NT2/D1 (cell line): ENCODE measurements at regions not wholly inside any gene's neighbourhood (a gene's known extent, or its start where the extent isn't known, plus 50 kb on each side); places are given as distances from the start of the nearest gene placed in this dataset.

Experiments used
- DNase-seq: peaks from one replicate; pipeline ENCODE4 v3.0.0-alpha.2; 2011; ENCODE audit warnings: low read depth, low spot score
- H3K27me3 ChIP-seq: 2 replicates; pipeline ENCODE4 v1.6.0; 2011; ENCODE audit warnings: mild to moderate bottlenecking; ENCODE audit not compliant: insufficient read length, insufficient read depth
- H3K36me3 ChIP-seq: 2 replicates; pipeline ENCODE4 v1.6.1; 2011; ENCODE audit warnings: mild to moderate bottlenecking, low read length, mixed read lengths; ENCODE audit not compliant: insufficient read depth, insufficient read length
- H3K4me1 ChIP-seq: 2 replicates; pipeline ENCODE4 v1.5.1; 2011; ENCODE audit not compliant: insufficient read depth, insufficient read length
- H3K4me3 ChIP-seq: 2 replicates; pipeline ENCODE4 v1.5.1; 2011; ENCODE audit warnings: low read depth; ENCODE audit not compliant: insufficient read length
- H3K9ac ChIP-seq: 2 replicates; pipeline ENCODE4 v1.6.0; 2011; ENCODE audit warnings: low read depth; ENCODE audit not compliant: insufficient read length
- H3K9me3 ChIP-seq: 2 replicates; pipeline ENCODE4 v1.5.1; 2011; ENCODE audit warnings: mild to moderate bottlenecking, low read length; ENCODE audit not compliant: insufficient read depth
- SUZ12 ChIP-seq: IDR thresholded peaks from 2 replicates; pipeline ENCODE4 v1.6.1; 2011; ENCODE audit not compliant: insufficient read length, insufficient read depth; ENCODE audit errors: extremely low read depth
- YY1 ChIP-seq: IDR thresholded peaks from 2 replicates; pipeline ENCODE4 v1.6.1; 2011; ENCODE audit not compliant: insufficient read length, insufficient read depth
- ZNF274 ChIP-seq: IDR thresholded peaks from 2 replicates; pipeline ENCODE4 v1.6.1; 2011; ENCODE audit warnings: mild to moderate bottlenecking, low read depth, low read length

DNA sequence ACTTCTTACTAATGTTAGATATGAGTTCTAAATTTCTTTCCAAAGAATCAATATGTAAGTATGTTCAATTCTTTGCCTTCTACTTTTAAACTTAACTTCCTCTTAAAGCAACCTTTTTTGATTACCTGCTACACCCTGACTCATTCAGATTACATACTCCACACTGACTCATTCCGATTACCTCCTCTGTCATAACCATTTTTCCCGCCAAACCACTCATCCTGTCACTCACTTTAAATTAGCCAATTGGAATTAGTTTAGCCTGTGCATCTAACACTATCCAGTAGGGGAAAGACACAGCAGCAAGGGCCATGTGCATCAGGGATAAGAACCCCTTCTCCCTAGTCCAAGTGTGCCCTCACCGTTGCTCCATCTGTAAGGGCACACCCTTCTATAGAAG is 815.5 kb downstream of the BRINP3 start:
- Histone ChIP-seq H3K27me3 (no peaks in the 10 kb centered on the region), H3K4me1 (no peaks in the 10 kb centered on the region), H3K9ac (no peak overlapping the region), H3K9me3 (peaks cover 4% of the 10 kb centered on the region; the same call in 1 of the 2 replicates), H3K4me3 (no peak overlapping the region), H3K36me3 (no peaks in the 10 kb centered on the region)
- no peak for TF ChIP-seq SUZ12
- TF ChIP-seq ZNF274: no peak
- TF ChIP-seq YY1: no peak
- no peak for DNase-seq

DNA sequence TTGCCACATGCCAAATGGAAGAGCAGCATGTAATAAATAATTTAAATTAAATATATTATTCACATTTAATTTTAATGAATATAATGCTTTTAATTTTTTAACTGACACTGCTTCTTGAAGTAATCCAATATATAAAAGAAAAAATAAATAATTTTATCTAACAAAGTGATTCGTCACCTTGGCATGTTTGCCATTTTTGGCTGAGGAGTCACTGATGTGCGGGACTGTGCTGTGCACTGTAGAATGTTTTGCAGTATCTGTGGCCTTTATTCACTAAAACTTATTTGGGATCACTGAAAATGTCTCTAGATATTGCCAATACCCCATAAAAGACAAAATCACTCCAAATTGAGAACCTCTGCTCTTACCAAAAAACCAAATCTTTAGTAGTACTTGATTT is 807.8 kb downstream of the BRINP3 start:
- no peak for TF ChIP-seq YY1
- no peak for TF ChIP-seq ZNF274
- TF ChIP-seq SUZ12: no peak
- Histone ChIP-seq H3K9me3 (no peaks in the 10 kb centered on the region), H3K36me3 (no peaks in the 10 kb centered on the region), H3K9ac (no peak overlapping the region), H3K27me3 (no peaks in the 10 kb centered on the region), H3K4me1 (no peaks in the 10 kb centered on the region), H3K4me3 (no peak overlapping the region)
- DNase-seq: no peak

DNA sequence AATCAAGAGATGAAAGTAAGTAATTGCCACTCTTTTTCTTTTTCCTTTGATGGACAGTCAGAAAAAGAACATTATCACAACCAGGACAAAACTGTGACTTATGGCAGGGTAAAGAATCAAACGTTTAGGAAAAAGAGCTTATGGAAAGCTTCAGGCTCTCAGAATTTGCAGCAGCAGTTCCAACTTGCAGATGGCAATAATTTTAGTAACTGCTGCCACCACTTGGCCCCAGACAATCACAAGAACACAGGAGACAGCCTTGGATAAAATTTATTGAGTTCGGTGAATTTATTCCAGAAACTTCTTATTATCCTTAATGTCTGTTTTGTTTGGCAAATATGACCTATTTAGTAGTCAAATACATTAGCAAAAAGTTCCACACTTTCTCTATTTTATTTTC is 804.4 kb downstream of the BRINP3 start:
- no peak overlapping the region for H3K9ac ChIP-seq
- no peaks in the 10 kb centered on the region for H3K4me1 ChIP-seq
- no peaks in the 10 kb centered on the region for H3K36me3 ChIP-seq
- H3K9me3 ChIP-seq: no peaks in the 10 kb centered on the region
- H3K4me3 ChIP-seq: no peak overlapping the region
- no peaks in the 10 kb centered on the region for H3K27me3 ChIP-seq
- no peak for DNase-seq
- TF ChIP-seq YY1: no peak
- no peak for TF ChIP-seq SUZ12
- TF ChIP-seq ZNF274: no peak

DNA sequence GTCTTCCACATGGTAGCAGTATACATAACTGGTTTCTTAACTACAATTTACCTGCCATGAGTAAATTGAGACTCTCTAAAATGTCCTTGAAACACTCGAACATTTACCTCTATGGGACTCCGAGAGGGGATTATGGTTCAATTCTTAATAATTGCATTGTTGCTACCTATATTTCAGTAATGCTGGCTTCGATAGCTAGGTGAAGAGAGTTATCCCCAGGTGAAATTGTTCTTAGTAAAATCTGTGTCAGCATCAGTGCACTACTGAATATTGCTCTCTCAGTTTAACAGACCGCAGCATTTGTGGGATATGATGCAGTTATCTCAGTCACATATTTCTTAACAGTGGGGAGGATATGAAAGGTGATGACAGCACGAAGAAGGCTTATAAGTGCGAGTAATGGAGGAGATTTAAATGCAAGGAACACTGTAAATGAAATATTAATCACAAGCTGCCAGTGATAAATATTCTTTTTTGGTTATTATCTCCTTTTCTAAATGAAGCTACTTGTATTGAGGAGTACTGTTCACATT is 801.9 kb downstream of the BRINP3 start:
- Histone ChIP-seq H3K36me3 (no peaks in the 10 kb centered on the region), H3K4me3 (no peak overlapping the region), H3K9ac (no peak overlapping the region), H3K9me3 (no peaks in the 10 kb centered on the region), H3K4me1 (no peaks in the 10 kb centered on the region), H3K27me3 (no peaks in the 10 kb centered on the region)
- no peak for DNase-seq
- no peak for TF ChIP-seq ZNF274
- no peak for TF ChIP-seq SUZ12
- no peak for TF ChIP-seq YY1

DNA sequence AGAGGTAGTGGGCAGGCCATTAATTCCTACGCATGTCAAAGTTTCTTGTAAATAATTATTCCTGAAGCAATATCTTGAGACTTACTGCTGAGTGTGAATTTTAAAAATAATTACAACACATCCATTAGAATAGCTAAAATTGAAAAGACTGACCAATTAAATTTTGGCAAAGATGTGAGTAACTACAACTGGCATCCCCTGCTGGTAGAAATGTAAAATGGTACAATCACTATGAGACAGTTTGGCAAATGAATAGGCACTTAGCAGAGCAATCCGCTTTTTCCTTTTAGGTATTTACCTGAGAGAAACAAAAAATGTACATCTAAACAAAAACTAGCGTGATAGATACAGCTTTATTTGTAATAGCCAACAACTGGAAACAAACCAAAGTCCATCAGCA is 798.9 kb downstream of the BRINP3 start:
- Histone ChIP-seq H3K4me3 (no peak overlapping the region), H3K9ac (no peak overlapping the region), H3K36me3 (no peaks in the 10 kb centered on the region), H3K4me1 (no peaks in the 10 kb centered on the region), H3K9me3 (no peaks in the 10 kb centered on the region), H3K27me3 (no peaks in the 10 kb centered on the region)
- peak; percentile 5 for DNase-seq
- TF ChIP-seq SUZ12 (no peak), YY1 (no peak), ZNF274 (no peak)

DNA sequence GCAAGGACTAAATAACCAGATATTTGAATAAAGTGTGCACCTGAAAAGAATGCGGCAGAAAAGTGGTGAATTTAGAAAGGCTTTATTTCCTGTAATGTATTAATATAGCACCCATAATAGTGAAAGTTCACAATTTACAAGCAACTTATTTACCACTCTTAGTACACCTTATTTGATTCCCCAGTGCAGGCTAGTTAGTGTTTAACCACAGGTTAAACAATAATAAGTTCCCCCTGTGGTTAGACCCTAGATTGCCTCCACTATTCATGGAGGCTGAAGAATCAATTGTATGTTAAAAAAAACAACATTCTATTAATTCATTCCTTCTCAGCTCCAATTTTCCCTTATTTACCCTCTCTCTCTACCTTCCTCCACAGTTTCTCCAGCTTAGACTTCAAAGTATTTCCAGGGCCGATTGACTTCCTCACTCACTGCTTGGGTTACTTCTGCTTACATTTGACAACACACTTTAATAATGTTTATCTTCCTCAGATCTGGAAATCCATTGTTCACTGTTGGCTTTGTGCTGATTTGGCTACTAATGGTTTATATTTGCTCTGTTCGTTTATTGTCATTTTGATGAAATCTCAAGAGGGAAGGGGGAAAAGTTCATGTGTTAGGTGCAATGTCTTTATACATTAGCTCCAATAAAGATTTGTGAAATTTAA is 796.3 kb downstream of the BRINP3 start:
- Histone ChIP-seq H3K4me1 (no peaks in the 10 kb centered on the region), H3K9ac (no peak overlapping the region), H3K27me3 (no peaks in the 10 kb centered on the region), H3K9me3 (no peaks in the 10 kb centered on the region), H3K4me3 (no peak overlapping the region), H3K36me3 (no peaks in the 10 kb centered on the region)
- DNase-seq: no peak
- TF ChIP-seq ZNF274: no peak
- TF ChIP-seq SUZ12: no peak
- TF ChIP-seq YY1: no peak

DNA sequence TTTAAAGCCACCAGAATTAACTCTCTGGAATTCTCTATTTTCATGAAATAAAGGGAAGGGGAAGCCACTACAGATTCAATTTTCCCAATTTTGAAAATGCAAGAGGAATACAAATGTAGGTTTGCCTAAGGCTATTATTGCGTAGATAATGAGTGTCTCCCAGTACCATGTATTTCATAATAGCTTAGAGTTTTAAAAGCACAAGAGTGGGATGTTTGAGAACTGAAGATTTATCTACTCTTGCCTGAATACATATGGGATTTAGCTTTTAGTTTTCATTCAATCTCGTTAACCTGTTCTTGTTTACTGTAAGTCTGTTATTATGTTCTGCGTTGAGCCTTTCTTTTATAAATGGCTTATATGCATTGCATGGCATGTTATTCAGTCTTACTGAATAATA is 795.1 kb downstream of the BRINP3 start:
- no peaks in the 10 kb centered on the region for H3K9me3 ChIP-seq
- no peak overlapping the region for H3K9ac ChIP-seq
- H3K27me3 ChIP-seq: no peaks in the 10 kb centered on the region
- DNase-seq: no peak
- no peak overlapping the region for H3K4me3 ChIP-seq
- H3K4me1 ChIP-seq: no peaks in the 10 kb centered on the region
- TF ChIP-seq SUZ12 (no peak), ZNF274 (no peak), YY1 (no peak)
- no peaks in the 10 kb centered on the region for H3K36me3 ChIP-seq
